HL-60 (cell line): ENCODE measurements at regions not wholly inside any gene's neighbourhood (a gene's known extent, or its start where the extent isn't known, plus 50 kb on each side); places are given as distances from the start of the nearest gene placed in this dataset.

Experiments
- POLR2AphosphoS5 ChIP-seq: IDR thresholded peaks from 2 replicates; pipeline ENCODE4 v1.6.1; 2012; ENCODE audit warnings: low read depth
- TF ChIP-seq, protein P1 (sequence below): IDR thresholded peaks from one replicate; pipeline ENCODE4 v1.5.1; 2011; ENCODE audit warnings: low read length, control low read depth, inconsistent platforms; ENCODE audit not compliant: insufficient read depth

DNA sequence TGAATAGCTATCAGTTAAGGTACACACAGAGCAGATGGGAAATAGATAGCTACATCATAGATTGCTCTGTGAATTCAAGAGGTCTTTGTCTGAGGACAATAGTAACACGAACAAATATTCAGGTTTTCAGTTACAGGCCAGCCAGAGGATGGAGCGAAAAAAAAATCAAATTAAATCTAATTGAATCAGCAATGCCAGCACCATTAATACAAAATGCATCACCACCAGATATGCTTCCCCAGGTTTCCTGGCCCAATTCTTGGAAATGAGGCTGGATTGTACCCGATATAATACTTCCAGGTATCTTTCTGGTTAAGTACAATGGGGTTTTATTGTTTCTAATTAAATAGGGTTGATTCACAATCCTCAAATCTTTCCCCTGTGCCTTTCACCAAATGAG is 975.8 kb upstream of the AUTS2 start:
- TF ChIP-seq, protein P1, sequence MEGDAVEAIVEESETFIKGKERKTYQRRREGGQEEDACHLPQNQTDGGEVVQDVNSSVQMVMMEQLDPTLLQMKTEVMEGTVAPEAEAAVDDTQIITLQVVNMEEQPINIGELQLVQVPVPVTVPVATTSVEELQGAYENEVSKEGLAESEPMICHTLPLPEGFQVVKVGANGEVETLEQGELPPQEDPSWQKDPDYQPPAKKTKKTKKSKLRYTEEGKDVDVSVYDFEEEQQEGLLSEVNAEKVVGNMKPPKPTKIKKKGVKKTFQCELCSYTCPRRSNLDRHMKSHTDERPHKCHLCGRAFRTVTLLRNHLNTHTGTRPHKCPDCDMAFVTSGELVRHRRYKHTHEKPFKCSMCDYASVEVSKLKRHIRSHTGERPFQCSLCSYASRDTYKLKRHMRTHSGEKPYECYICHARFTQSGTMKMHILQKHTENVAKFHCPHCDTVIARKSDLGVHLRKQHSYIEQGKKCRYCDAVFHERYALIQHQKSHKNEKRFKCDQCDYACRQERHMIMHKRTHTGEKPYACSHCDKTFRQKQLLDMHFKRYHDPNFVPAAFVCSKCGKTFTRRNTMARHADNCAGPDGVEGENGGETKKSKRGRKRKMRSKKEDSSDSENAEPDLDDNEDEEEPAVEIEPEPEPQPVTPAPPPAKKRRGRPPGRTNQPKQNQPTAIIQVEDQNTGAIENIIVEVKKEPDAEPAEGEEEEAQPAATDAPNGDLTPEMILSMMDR = no peak
- no peak for TF ChIP-seq POLR2AphosphoS5
